B cell (primary cell): ENCODE measurements at regions not wholly inside any gene's neighbourhood (a gene's known extent, or its start where the extent isn't known, plus 50 kb on each side); places are given as distances from the start of the nearest gene placed in this dataset.

Experiments used
- CTCF ChIP-seq: fragments of 200-600 bp; IDR thresholded peaks from one replicate; pipeline ENCODE4 v1.8.0; 2022; ENCODE audit warnings: antibody characterized with exemption, mild to moderate bottlenecking
- EZH2 ChIP-seq: IDR thresholded peaks from 2 replicates; pipeline ENCODE4 v1.6.1; 2012; ENCODE audit warnings: borderline replicate concordance, low read depth, mild to moderate bottlenecking, moderate library complexity, low read length; ENCODE audit not compliant: insufficient read depth, poor library complexity, severe bottlenecking

GRCh38 chr16:26801628-26802027 is 265.1 kb upstream of the C16orf82 start:
- TF ChIP-seq CTCF (no peak), EZH2 (no peak)
